Iris pigment epithelial cell (primary cell): ENCODE measurements at regions not wholly inside any gene's neighbourhood (a gene's known extent, or its start where the extent isn't known, plus 50 kb on each side); places are given as distances from the start of the nearest gene placed in this dataset.
A peak's percentile ranks its signal among the peaks of the same experiment; 100 is the strongest.

Experiments used
- DNase-seq: peaks from one replicate; pipeline ENCODE4 v3.0.0-alpha.2; 2011; ENCODE audit warnings: low read depth

DNA sequence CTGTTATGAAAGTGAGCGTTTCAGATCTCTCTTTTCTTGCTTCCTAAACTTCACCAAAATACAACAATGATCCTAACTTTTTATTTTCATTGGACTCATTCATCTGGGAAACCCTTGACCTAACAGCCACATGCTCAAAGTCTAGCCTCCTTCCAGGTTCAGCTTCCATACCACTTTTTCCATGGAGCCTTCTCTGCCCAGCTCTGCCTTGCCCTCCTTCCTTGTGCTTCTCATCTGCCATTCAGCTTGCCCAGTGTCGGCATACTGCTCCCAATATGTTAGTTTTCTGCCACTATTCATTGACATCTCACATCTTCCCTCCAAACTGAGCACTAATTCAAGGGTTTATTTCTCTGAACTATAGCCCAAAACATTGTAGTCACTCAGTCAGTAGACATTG lies 214.7 kb downstream of the RAD51AP2 start:
- peak; percentile 52 for DNase-seq

DNA sequence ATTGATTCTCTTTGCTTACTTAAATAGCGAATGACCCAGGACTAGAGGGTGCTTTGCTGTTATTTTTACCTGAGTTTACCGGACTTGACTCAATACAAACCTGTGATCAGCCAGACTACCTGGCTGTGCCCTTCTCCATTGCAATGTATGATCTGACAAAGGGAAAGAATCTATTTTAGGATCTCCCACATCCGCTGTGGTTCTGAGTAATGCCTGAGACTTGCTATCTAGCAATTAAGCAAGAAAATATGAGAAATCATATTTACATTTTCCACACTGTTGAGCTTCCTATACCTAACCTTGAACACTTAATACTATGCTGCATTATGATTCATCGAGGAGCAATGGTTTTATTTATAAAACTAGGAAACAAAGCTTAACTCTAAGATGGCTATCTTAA lies 215.2 kb downstream of the RAD51AP2 start:
- peak; percentile 93 for DNase-seq

GRCh38 chr2:17302281-17302680 lies 216.0 kb downstream of the RAD51AP2 start:
- DNase-seq: no peak

DNA sequence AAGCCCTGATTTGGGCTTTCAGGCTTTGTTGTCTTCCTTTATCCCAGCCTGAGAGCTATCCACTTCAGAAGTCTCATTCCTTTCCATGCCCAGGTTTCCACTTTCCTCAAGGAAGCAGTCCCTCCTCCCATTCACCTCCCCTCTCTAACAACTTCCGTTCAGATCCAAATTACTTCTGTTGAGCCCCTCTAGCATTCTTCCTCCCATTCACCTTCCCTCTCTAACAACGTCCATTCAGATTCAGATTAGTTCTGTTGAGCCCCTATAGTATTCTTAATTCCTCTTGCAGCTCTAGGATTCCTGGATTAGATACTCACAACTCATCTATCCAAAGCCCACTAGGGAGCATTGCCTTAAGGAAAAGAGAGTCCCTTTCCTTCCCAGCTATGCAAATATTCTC lies 216.8 kb downstream of the RAD51AP2 start:
- no peak for DNase-seq

GRCh38 chr2:17299891-17300540 lies 218.2 kb downstream of the RAD51AP2 start:
- peak; percentile 95 for DNase-seq

- DNase-seq: peak; percentile 75
Observed at GRCh38 chr2:17298453-17298852, 219.8 kb downstream of the RAD51AP2 start.

DNA sequence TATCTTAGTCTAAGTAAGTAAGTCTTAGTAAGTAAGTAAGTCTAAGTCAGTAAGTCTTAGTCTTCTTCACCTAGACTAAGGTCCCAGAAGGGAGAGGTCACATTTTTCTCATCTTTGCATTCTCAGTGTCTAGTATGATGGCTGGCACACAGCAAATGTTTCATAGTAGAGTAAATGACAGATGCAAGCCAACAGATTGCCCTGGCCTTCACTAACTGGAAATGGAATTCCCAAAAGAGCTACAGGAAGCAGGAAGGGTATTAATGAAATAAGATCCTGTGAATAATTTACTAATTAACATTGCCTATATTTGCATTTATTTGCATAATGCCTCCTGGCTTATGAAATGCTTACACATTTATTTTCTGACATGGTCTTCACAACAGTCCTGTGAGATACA lies 221.6 kb downstream of the RAD51AP2 start:
- no peak for DNase-seq

DNA sequence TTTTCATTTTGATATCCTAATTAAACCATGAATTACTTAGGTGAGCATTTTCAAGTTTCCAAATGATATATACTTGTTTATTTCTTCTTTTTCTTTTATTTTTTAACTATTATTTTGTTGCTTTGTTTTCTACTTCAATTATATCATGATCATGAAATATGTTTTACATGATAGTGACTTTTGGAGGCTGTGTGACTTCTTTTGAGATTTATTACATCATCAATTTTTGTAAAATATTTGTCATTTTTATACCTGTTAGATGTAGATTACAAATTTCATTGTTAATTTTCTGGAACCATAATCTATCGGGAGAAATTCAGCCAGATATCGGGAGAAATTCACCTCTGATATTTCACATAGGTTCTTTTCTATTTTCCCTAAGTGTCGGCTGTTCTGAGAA lies 228.6 kb downstream of the RAD51AP2 start:
- DNase-seq: no peak

- DNase-seq: no peak
Observed at GRCh38 chr2:17287183-17287582, 231.1 kb downstream of the RAD51AP2 start.

GRCh38 chr2:17282826-17283225 lies 235.4 kb downstream of the RAD51AP2 start:
- no peak for DNase-seq

- DNase-seq: no peak
Observed at GRCh38 chr2:17282245-17282644, 236.0 kb downstream of the RAD51AP2 start.

GRCh38 chr2:17276220-17276619 lies 242.0 kb downstream of the RAD51AP2 start:
- DNase-seq: no peak

GRCh38 chr2:17272652-17273525 lies 245.4 kb downstream of the RAD51AP2 start:
- DNase-seq: no peak

DNA sequence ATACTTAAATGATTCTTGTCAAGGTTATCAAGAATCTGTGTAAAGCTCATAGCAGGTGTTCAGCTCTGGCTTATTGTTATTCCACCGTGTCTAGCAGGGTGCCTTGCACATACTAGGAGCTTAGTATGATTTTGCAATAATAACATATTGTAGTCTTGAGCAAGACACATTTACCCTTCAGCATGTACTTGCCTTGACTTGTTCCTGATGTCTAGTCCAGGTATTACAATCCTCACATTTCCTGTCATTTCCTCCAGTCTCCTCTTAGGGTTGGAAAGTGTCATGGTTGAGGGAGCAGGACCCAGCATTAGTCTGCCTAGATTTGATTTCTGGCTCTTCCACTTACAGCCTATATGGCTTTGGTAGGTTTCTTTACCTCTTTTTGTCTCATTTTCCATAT lies 246.1 kb downstream of the RAD51AP2 start:
- DNase-seq: no peak

DNA sequence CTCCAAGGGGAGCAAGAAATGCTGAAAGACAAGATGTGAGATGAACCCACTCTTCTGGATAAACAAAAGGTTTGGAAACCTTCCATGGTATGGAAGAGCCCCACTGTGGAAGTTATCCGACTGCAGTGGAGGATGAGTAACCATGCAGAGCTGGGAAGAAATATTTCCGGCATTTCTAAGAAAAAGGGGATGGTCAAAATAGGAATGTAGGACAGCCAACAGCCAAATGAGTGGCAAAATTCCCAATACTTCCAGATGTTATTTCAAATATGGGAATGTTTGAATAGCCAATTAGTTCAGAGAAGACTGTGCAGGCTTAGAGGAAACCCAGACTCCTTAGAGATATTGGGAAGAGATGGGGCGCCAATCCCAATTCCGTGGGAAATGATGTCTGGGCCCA lies 246.8 kb downstream of the RAD51AP2 start:
- no peak for DNase-seq

- DNase-seq: no peak
Observed at GRCh38 chr2:17270894-17271293, 247.3 kb downstream of the RAD51AP2 start.

DNA sequence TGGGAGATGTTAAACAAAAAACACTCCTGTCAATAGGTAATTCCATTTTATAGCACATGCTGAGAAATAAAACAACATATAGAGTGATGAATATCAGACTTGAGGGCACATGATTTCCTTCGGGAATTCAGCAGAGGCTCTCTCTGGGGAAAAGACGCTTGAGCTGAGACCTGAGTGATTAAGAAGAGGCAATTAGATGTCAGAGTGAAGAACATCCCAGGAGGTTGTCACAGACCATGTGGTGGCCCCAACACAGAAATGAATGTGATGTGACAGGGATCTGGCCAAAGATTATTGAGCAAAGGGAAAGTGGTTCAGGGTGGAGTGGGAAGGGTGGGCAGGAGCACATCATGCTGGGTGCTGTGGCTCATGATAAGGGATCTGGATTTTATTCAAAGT lies 254.7 kb downstream of the RAD51AP2 start:
- no peak for DNase-seq

DNA sequence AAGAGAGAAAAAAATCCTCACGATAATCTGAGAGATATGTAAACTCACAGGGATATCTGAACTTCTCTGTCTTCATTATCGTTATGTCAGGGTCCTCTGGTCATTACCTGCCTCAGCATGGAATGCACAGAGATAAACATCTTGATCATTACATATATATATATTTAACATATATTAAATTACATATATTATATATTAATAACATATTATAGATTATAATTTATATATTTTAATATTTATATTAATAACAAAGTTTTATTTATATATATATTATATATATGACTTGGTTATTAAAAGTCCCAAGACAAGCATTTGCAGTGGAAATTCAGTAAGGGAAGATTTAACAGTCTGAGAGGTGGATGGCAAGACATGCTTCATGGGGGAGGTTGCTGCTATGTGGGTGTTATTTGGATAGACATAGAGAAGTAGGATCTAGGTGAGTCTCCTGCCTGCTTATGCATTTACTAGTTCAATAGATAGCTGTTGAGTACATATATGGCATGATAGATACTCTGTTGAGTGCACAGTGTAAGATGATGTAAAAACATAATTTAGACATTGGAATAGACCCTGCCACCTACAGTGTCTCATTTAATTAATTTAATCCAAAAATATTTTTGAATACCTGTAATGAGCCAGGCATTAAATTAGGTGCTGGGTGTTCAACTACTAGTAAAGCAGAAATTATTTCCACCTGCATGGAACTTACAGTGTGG lies 255.2 kb downstream of the RAD51AP2 start:
- no peak for DNase-seq

GRCh38 chr2:17259613-17260012 lies 258.6 kb downstream of the RAD51AP2 start:
- no peak for DNase-seq

- no peak for DNase-seq
Observed at GRCh38 chr2:17258861-17259260, 259.4 kb downstream of the RAD51AP2 start.

DNA sequence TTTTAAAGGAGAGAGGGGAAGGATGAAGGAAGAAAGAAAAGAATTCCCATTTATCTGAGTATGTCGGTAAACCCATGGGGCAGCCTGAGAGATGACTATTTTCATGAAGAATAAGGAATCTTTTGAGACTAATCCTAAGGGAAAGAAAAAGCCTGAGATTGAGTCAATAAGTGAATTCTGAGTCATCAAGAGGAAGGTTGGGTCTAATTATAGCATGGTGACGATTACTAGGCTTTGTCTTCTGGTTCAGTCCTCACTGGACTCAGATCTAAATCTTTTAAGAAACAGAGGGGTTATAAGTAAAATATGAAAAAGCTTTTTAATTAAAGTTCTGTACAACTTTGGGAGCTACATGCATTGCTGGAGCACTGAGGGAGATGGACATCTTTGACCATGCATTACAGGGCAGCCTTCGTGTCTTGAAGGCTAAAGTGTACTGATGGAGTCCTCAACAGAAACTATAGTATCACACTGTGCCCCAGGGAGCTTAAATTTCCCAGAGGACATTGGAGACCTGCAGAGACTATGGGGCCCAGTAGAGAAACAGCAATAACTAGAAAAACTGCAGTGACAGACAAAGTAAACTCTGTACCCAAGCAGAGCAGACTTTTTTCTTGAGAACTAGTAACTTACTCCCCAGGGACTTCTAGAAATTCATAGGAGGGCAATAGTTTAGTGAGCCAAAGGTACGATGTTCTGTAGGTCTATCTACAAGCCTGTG lies 260.9 kb downstream of the RAD51AP2 start:
- DNase-seq: peak; percentile 16

DNA sequence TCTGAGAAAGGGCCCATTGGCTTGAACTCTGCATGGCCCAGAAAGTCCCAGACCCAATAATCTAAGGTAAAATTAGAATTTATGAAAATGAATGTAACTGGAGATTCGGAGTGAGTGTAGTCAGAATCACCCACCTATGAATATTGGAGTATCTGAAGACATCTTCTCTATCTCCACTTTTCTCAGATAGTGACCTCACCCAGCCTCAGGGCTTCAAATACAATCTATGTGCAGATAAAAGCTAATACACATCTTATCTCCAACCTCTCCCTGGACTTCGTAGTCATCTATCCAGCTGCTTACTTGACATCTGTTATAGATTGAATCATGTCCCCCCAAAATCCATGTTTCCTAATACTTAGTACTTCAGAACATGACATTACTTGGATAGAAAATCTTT lies 263.2 kb downstream of the RAD51AP2 start:
- DNase-seq: no peak
